Loucy (cell line): ENCODE measurements at regions not wholly inside any gene's neighbourhood (a gene's known extent, or its start where the extent isn't known, plus 50 kb on each side); places are given as distances from the start of the nearest gene placed in this dataset.

Experiments
- H2AFZ ChIP-seq: fragments of 200-600 bp; sonication (generic); 2 replicates; pipeline ENCODE4 v1.6.0; 2016; ENCODE audit warnings: antibody characterized with exemption, mild to moderate bottlenecking, low read length, moderate library complexity
- H3F3A ChIP-seq: fragments of 200-600 bp; 2 replicates; pipeline ENCODE4 v1.6.0; 2016; ENCODE audit warnings: antibody characterized with exemption, low read depth, mild to moderate bottlenecking
- H3K27me3 ChIP-seq: fragments of 200-600 bp; sonication (generic); 2 replicates; pipeline ENCODE4 v1.6.1; 2014; ENCODE audit warnings: low read length, mild to moderate bottlenecking; ENCODE audit not compliant: insufficient read depth, poor library complexity, severe bottlenecking
- H3K36me3 ChIP-seq: fragments of 200-600 bp; sonication (generic); 2 replicates; pipeline ENCODE4 v1.6.1; 2016; ENCODE audit warnings: low read length; ENCODE audit not compliant: insufficient read depth
- H3K4me1 ChIP-seq: fragments of 200-600 bp; sonication (generic); 2 replicates; pipeline ENCODE4 v1.5.1; 2014; ENCODE audit warnings: low read length, mild to moderate bottlenecking; ENCODE audit not compliant: insufficient read depth, poor library complexity, severe bottlenecking
- H3K4me2 ChIP-seq: fragments of 200-600 bp; sonication (generic); 2 replicates; pipeline ENCODE4 v1.6.0; 2014; ENCODE audit warnings: antibody characterized with exemption, low read length, low read depth, mild to moderate bottlenecking; ENCODE audit not compliant: poor library complexity, severe bottlenecking
- H3K4me3 ChIP-seq: fragments of 200-600 bp; sonication (generic); 2 replicates; pipeline ENCODE4 v1.5.1; 2014; ENCODE audit warnings: low read length, mild to moderate bottlenecking, mixed read lengths; ENCODE audit not compliant: poor library complexity, severe bottlenecking
- H3K79me2 ChIP-seq: fragments of 200-600 bp; sonication (generic); 2 replicates; pipeline ENCODE4 v1.6.1; 2014; ENCODE audit warnings: low read length; ENCODE audit not compliant: insufficient read depth
- H3K9ac ChIP-seq: fragments of 200-600 bp; sonication (generic); 2 replicates; pipeline ENCODE4 v1.6.0; 2014; ENCODE audit warnings: mild to moderate bottlenecking, low read depth, low read length, moderate library complexity; ENCODE audit not compliant: poor library complexity, severe bottlenecking
- H3K9me2 ChIP-seq: fragments of 200-600 bp; sonication (generic); replicated peaks from 2 replicates; pipeline ENCODE4 v1.6.1; 2016; ENCODE audit warnings: low read depth, low read length, mixed read lengths
- H3K9me3 ChIP-seq: fragments of 200-600 bp; sonication (generic); 2 replicates; pipeline ENCODE4 v1.6.1; 2014; ENCODE audit warnings: mild to moderate bottlenecking, antibody characterized with exemption, low read length, low read depth; ENCODE audit not compliant: insufficient read depth
- H4K20me1 ChIP-seq: fragments of 200-600 bp; sonication (generic); 2 replicates; pipeline ENCODE4 v1.6.0; 2014; ENCODE audit warnings: antibody characterized with exemption, low read length, mild to moderate bottlenecking; ENCODE audit not compliant: insufficient read depth, poor library complexity, severe bottlenecking
- CTCF ChIP-seq: fragments of 200-600 bp; sonication (generic); conservative IDR thresholded peaks from 2 replicates; pipeline ENCODE4 v1.5.1; 2014; ENCODE audit warnings: mild to moderate bottlenecking, antibody characterized with exemption, low read length
- EZH2phosphoT487 ChIP-seq: fragments of 200-600 bp; IDR thresholded peaks from 2 replicates; pipeline ENCODE4 v1.6.1; 2018; ENCODE audit warnings: antibody characterized with exemption, mild to moderate bottlenecking, moderate library complexity, borderline replicate concordance

DNA sequence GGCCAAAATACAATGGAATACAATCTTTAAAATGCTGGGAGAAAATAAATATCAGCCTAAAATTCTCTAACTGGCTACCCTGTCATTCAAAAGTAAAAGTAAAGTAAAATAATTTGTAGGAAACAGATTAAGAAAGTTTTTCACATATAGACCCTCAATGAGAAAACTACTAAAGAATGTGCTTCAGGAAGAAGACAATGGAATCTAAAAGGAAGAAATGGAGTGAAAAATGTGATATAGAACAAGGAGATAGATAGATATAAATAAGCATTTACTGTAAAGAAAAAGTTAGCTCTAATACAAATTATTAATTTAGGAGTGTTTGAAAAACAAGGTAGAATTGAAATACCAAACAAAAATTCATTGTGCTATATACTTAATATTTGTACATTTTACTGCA is 368.6 kb upstream of the MPDZ start:
- H3K9me3 ChIP-seq, result peaks cover 5% of the 10 kb centered on the region; the same call in 1 of the 2 replicates
- H3K4me2 ChIP-seq, result no peak overlapping the region
- no peaks in the 10 kb centered on the region for H3K27me3 ChIP-seq
- H3K36me3 ChIP-seq, result no peaks in the 10 kb centered on the region
- H3K4me1 ChIP-seq, result peaks cover 34% of the 10 kb centered on the region
- no peak for TF ChIP-seq CTCF
- TF ChIP-seq EZH2phosphoT487, result no peak
- H3F3A ChIP-seq, result no peaks in the 10 kb centered on the region; the same call in 1 of the 2 replicates
- no peak overlapping the region for H2AFZ ChIP-seq
- no peaks in the 10 kb centered on the region for H3K9me2 ChIP-seq
- H3K79me2 ChIP-seq, result no peaks in the 10 kb centered on the region
- no peaks in the 10 kb centered on the region for H4K20me1 ChIP-seq
- H3K4me3 ChIP-seq, result no peak overlapping the region
- H3K9ac ChIP-seq, result no peak overlapping the region

DNA sequence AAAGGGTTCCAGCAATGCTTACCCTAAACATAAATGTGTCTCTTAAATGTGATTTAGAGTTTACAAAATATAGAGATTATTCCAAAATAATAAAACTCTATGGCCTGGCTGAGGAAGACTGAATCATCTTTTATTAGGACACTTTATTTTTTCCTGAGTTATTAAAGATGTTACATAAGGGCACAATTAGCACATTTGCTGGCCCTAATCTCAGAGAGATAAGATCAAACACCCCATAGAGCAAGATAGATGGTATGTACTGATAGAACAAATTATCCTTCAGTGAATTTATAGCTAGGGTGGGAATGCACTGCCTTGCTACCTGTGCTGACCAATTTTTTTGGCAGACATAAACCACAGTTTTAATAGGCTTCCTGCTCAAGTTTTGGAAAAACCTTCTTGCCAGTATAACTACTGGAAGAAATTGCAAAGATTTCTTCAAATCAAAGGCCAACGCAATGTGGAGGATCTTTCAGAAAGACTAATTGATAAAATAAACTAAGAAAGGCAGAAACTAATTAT is 367.1 kb upstream of the MPDZ start:
- Histone ChIP-seq H3F3A (no peaks in the 10 kb centered on the region; the same call in 1 of the 2 replicates), H3K79me2 (no peaks in the 10 kb centered on the region), H3K36me3 (no peaks in the 10 kb centered on the region), H3K4me2 (no peak overlapping the region), H3K27me3 (no peaks in the 10 kb centered on the region), H3K9ac (no peak overlapping the region), H3K9me2 (no peaks in the 10 kb centered on the region), H3K9me3 (peaks cover 5% of the 10 kb centered on the region; the same call in 1 of the 2 replicates), H3K4me3 (no peak overlapping the region), H4K20me1 (no peaks in the 10 kb centered on the region), H2AFZ (no peak overlapping the region), H3K4me1 (peaks cover 34% of the 10 kb centered on the region)
- TF ChIP-seq EZH2phosphoT487 (no peak), CTCF (no peak)

DNA sequence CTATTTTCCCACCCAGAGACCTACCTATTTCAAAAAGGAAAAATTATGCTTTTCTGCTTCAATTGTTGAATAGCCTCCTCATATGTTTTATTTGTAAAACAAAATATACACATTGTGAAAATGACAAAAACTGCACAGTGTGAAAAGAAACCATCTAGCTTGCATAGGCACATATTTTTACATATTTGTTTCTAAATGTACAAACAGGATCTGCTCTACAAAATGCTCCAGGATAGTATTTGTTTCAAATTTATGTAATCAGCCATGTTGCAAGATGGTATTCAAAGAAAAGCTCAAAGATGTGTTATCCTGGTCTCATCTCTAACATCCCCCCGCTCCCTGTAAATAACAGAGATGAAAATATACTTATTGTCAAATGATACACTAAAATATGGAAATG is 366.1 kb upstream of the MPDZ start:
- H3K27me3 ChIP-seq, result no peaks in the 10 kb centered on the region
- H3K4me3 ChIP-seq, result no peak overlapping the region
- no peaks in the 10 kb centered on the region for H3K9me2 ChIP-seq
- no peak overlapping the region for H2AFZ ChIP-seq
- H3F3A ChIP-seq, result no peaks in the 10 kb centered on the region; the same call in 1 of the 2 replicates
- peaks cover 34% of the 10 kb centered on the region for H3K4me1 ChIP-seq
- peaks cover 5% of the 10 kb centered on the region; the same call in 1 of the 2 replicates for H3K9me3 ChIP-seq
- no peaks in the 10 kb centered on the region for H3K36me3 ChIP-seq
- H3K9ac ChIP-seq, result peak overlapping the region; percentile 50
- H3K4me2 ChIP-seq, result no peak overlapping the region
- H4K20me1 ChIP-seq, result no peaks in the 10 kb centered on the region
- TF ChIP-seq CTCF, result no peak
- no peak for TF ChIP-seq EZH2phosphoT487
- no peaks in the 10 kb centered on the region for H3K79me2 ChIP-seq
